Type B pancreatic cell (in vitro differentiated cells): ENCODE measurements at regions not wholly inside any gene's neighbourhood (a gene's known extent, or its start where the extent isn't known, plus 50 kb on each side); places are given as distances from the start of the nearest gene placed in this dataset.
"Not testable (repeated sequence)": the region's sequence is repeated elsewhere in the genome, so short reads cannot be mapped to it uniquely, and the experiment has no call there.

Experiments used
- DNase-seq: peaks from one replicate; pipeline ENCODE4 v3.0.0; 2021; ENCODE audit warnings: mixed read lengths; ENCODE audit not compliant: unreplicated experiment; ENCODE audit errors: extremely low spot score
- H3K27ac Mint-ChIP-seq: 2 replicates; pipeline ENCODE4 v1.8.0; 2021; ENCODE audit warnings: mild to moderate bottlenecking, mixed read lengths
- H3K27me3 Mint-ChIP-seq: 2 replicates; pipeline ENCODE4 v1.8.0; 2021; ENCODE audit warnings: mixed read lengths
- H3K36me3 Mint-ChIP-seq: 2 replicates; pipeline ENCODE4 v1.8.0; 2021; ENCODE audit warnings: mixed read lengths
- H3K4me1 Mint-ChIP-seq: one replicate; pipeline ENCODE4 v1.8.0; 2021; ENCODE audit warnings: mixed read lengths; ENCODE audit not compliant: unreplicated experiment
- H3K4me3 Mint-ChIP-seq: 2 replicates; pipeline ENCODE4 v1.8.0; 2021; ENCODE audit warnings: mild to moderate bottlenecking, mixed read lengths
- H3K9me3 Mint-ChIP-seq: 2 replicates; pipeline ENCODE4 v1.8.0; 2021; ENCODE audit warnings: mixed read lengths
- CTCF ChIP-seq: fragments of 200-600 bp; sonication (generic); conservative IDR thresholded peaks from 2 replicates; pipeline ENCODE4 v1.5.0; 2021; ENCODE audit warnings: antibody characterized with exemption, mild to moderate bottlenecking

GRCh38 chr3:74004386-74004785, 379.6 kb upstream of the PDZRN3 start:
- no peak overlapping the region for H3K4me3 Mint-ChIP-seq
- no peak for DNase-seq
- no peaks in the 10 kb centered on the region for H3K9me3 Mint-ChIP-seq
- H3K36me3 Mint-ChIP-seq, result no peaks in the 10 kb centered on the region
- H3K27me3 Mint-ChIP-seq, result no peaks in the 10 kb centered on the region
- H3K27ac Mint-ChIP-seq, result no peak overlapping the region
- TF ChIP-seq CTCF, result no peak
- H3K4me1 Mint-ChIP-seq, result peaks cover 10% of the 10 kb centered on the region

DNA sequence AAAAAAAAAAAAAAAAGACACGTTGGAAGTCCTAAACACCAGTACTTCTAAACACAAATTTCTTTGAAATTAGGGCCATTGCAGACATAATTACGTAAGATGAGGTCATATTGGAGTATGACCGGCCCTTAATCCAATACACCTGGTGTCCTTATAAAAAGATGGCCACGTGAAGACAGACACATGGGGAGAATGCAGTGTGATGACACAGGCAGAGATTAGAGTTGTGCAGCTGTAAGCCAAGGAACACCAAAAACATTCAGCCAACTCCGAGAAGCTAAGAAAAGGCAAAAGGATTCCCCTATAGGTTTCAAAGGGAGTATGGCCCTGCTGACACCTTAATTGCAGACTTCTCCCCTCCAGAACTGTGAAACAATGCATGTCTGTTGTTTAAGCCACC, 379.0 kb upstream of the PDZRN3 start:
- Mint-ChIP-seq H3K27ac (no peak overlapping the region), H3K4me3 (no peak overlapping the region), H3K9me3 (no peaks in the 10 kb centered on the region), H3K27me3 (no peaks in the 10 kb centered on the region), H3K4me1 (peaks cover 10% of the 10 kb centered on the region), H3K36me3 (no peaks in the 10 kb centered on the region)
- TF ChIP-seq CTCF, result no peak
- DNase-seq, result no peak

- no peaks in the 10 kb centered on the region for H3K9me3 Mint-ChIP-seq
- no peak for TF ChIP-seq CTCF
- no peak overlapping the region for H3K4me3 Mint-ChIP-seq
- H3K4me1 Mint-ChIP-seq, result peaks cover 10% of the 10 kb centered on the region
- DNase-seq, result no peak
- H3K36me3 Mint-ChIP-seq, result no peaks in the 10 kb centered on the region
- no peak overlapping the region for H3K27ac Mint-ChIP-seq
- no peaks in the 10 kb centered on the region for H3K27me3 Mint-ChIP-seq
These were observed 376.7 kb upstream of the PDZRN3 start for GRCh38 chr3:74001436-74001835.

- peaks cover 10% of the 10 kb centered on the region for H3K4me1 Mint-ChIP-seq
- no peaks in the 10 kb centered on the region for H3K9me3 Mint-ChIP-seq
- no peaks in the 10 kb centered on the region for H3K27me3 Mint-ChIP-seq
- no peak overlapping the region for H3K27ac Mint-ChIP-seq
- no peak for DNase-seq
- no peaks in the 10 kb centered on the region for H3K36me3 Mint-ChIP-seq
- H3K4me3 Mint-ChIP-seq, result no peak overlapping the region
- TF ChIP-seq CTCF, result no peak
These were observed 376.0 kb upstream of the PDZRN3 start for GRCh38 chr3:74000725-74001124.

DNA sequence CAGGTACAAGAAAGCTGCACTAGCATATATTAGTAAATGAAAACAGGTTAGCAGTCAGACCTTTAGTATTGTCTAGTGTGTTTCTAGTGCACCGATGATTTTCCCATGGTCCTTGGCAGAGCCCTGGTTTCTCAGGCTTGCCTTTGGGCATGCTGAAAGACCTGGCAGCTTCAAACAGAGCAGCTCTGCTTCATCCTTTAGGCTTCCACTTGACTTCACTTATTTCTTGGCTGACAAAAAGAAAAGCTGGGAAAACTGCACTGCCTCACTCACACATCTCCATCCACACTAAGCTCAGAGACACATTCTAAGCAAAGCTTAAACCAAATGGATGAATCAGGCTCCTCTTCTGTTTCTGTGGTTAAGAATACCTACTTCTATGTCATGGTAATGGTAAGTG, 374.8 kb upstream of the PDZRN3 start:
- Mint-ChIP-seq H3K4me1 (peaks cover 10% of the 10 kb centered on the region), H3K27ac (no peak overlapping the region), H3K4me3 (no peak overlapping the region), H3K36me3 (no peaks in the 10 kb centered on the region), H3K9me3 (no peaks in the 10 kb centered on the region), H3K27me3 (no peaks in the 10 kb centered on the region)
- TF ChIP-seq CTCF, result no peak
- DNase-seq, result no peak

DNA sequence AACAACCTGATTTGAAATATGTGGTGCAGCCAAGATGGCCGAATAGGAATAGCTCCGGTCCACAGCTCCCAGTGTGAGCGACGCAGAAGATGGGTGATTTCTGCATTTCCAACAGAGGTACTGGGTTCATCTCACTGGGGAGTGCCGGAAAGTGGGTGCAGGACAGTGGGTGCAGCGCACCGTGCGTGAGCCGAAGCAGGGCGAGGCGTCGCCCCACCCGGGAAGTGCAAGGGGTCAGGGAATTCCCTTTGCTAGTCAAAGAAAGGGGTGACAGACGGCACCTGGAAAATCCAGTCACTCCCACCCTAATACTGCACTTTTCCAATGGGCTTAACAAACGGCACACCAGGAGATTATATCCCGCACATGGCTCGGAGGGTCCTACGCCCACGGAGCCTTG, 365.9 kb upstream of the PDZRN3 start:
- H3K36me3 Mint-ChIP-seq, H3K27me3 Mint-ChIP-seq, H3K4me3 Mint-ChIP-seq, H3K27ac Mint-ChIP-seq, H3K9me3 Mint-ChIP-seq, H3K4me1 Mint-ChIP-seq, DNase-seq: not testable (repeated sequence)
